NCI-H1694 (cell line): ENCODE measurements at regions not wholly inside any gene's neighbourhood (a gene's known extent, or its start where the extent isn't known, plus 50 kb on each side); places are given as distances from the start of the nearest gene placed in this dataset.
"Not testable (repeated sequence)": the region's sequence is repeated elsewhere in the genome, so short reads cannot be mapped to it uniquely, and the experiment has no call there.

Experiments used
- DNase-seq: peaks from one replicate; lab custom pipeline; 2025; lab: John Stamatoyannopoulos, UW

GRCh38 chr16:21487956-21488355 lies 111.4 kb upstream of the METTL9 start:
- not testable (repeated sequence) for DNase-seq

- DNase-seq = not testable (repeated sequence)
Observed at GRCh38 chr16:21499046-21499445, 100.3 kb upstream of the METTL9 start.

GRCh38 chr16:21501223-21501868 lies 98.0 kb upstream of the METTL9 start:
- not testable (repeated sequence) for DNase-seq

GRCh38 chr16:21501869-21502667 lies 97.3 kb upstream of the METTL9 start:
- no peak for DNase-seq

- DNase-seq = not testable (repeated sequence)
Observed at GRCh38 chr16:21503574-21503920, 95.8 kb upstream of the METTL9 start.

GRCh38 chr16:21503941-21504832 lies 95.2 kb upstream of the METTL9 start:
- not testable (repeated sequence) for DNase-seq

- DNase-seq = not testable (repeated sequence)
Observed at GRCh38 chr16:21505751-21506520, 93.4 kb upstream of the METTL9 start.

GRCh38 chr16:21506857-21507456 lies 92.4 kb upstream of the METTL9 start:
- DNase-seq = not testable (repeated sequence)

- DNase-seq = not testable (repeated sequence)
Observed at GRCh38 chr16:21507631-21508305, 91.6 kb upstream of the METTL9 start.

- DNase-seq = not testable (repeated sequence)
Observed at GRCh38 chr16:21508661-21509436, 90.5 kb upstream of the METTL9 start.

GRCh38 chr16:21509437-21510086 lies 89.8 kb upstream of the METTL9 start:
- not testable (repeated sequence) for DNase-seq

GRCh38 chr16:21510869-21511255 lies 88.5 kb upstream of the METTL9 start:
- DNase-seq = not testable (repeated sequence)

GRCh38 chr16:21511315-21512210 lies 87.8 kb upstream of the METTL9 start:
- not testable (repeated sequence) for DNase-seq

- not testable (repeated sequence) for DNase-seq
Observed at GRCh38 chr16:21512280-21513192, 86.8 kb upstream of the METTL9 start.

- DNase-seq = not testable (repeated sequence)
Observed at GRCh38 chr16:21513337-21513741, 86.0 kb upstream of the METTL9 start.

GRCh38 chr16:21513812-21514473 lies 85.4 kb upstream of the METTL9 start:
- peak; percentile 53 for DNase-seq

GRCh38 chr16:21514474-21514840 lies 84.9 kb upstream of the METTL9 start:
- DNase-seq = not testable (repeated sequence)
